Left lung (tissue), 4 donors: ENCODE measurements at regions not wholly inside any gene's neighbourhood (a gene's known extent, or its start where the extent isn't known, plus 50 kb on each side); places are given as distances from the start of the nearest gene placed in this dataset.
A peak's percentile ranks its signal among the peaks of the same experiment; 100 is the strongest.

Experiments
- ATAC-seq: fragments of 200-7000 bp; cut with Tn5 transposase; one replicate; pipeline ENCODE4 v1.9.1; 2020; ENCODE audit warnings: moderate library complexity
- DNase-seq, 4 donors: peaks; one replicate each; pipeline ENCODE4 v3.0.0-alpha.2; 2013 to 2020
- H3K27ac ChIP-seq, 2 donors: fragments of 200-600 bp; sonication (generic) in 1 of 2; one replicate each; pipeline versions ENCODE4 v1.5.0 to v1.8.0; 2020 to 2021
- H3K27me3 ChIP-seq, 2 donors: fragments of 200-600 bp; sonication (generic) in 1 of 2; one replicate each; pipeline versions ENCODE4 v1.5.0 to v1.8.0; 2020 to 2021
- H3K36me3 ChIP-seq, 2 donors: fragments of 200-600 bp; sonication (generic) in 1 of 2; one replicate each; pipeline versions ENCODE4 v1.5.0 to v1.8.0; 2020 to 2021
- H3K4me1 ChIP-seq, 2 donors: fragments of 200-600 bp; one replicate each; pipeline ENCODE4 v1.8.0; 2021
- H3K4me3 ChIP-seq, 2 donors: fragments of 200-600 bp; sonication (generic) in 1 of 2; one replicate each; pipeline versions ENCODE4 v1.5.0 to v1.8.0; 2020 to 2021; ENCODE audit warnings: mild to moderate bottlenecking in 1 of 2
- H3K9me3 ChIP-seq, 2 donors: fragments of 200-600 bp; sonication (generic) in 1 of 2; one replicate each; pipeline versions ENCODE4 v1.5.0 to v1.8.0; 2020 to 2021
- CTCF ChIP-seq, 2 donors: fragments of 200-600 bp; sonication (generic) in 1 of 2; IDR thresholded peaks; one replicate each; pipeline versions ENCODE4 v1.5.0 to v1.8.0; 2021; ENCODE audit warnings: antibody characterized with exemption in 2 of 2
- intact Hi-C, 2 donors: fragments of 100-400 bp; cut with DNase I; formaldehyde crosslinking; loops; one replicate each; pipeline versions ENCODE4 v1.11.2 to v1.14.2; 2022
- donor health status: DM: no; HTN: yes; CAD: no.
- donor health status: DM: no; HTN: no; CAD: no.

GRCh38 chr13:70408865-70409264 is 300.6 kb upstream of the KLHL1 start:
- H3K27ac ChIP-seq, result no peak overlapping the region
- no peak overlapping the region for H3K4me3 ChIP-seq
- TF ChIP-seq CTCF (IDR thresholded peaks at IDR 0.05), result no peak
- H3K9me3 ChIP-seq, result no peaks in the 10 kb centered on the region
- intact Hi-C loops, result no loop called here
- no peaks in the 10 kb centered on the region for H3K4me1 ChIP-seq
- DNase-seq (no peak), ATAC-seq (no peak)
- no peaks in the 10 kb centered on the region for H3K27me3 ChIP-seq
- H3K36me3 ChIP-seq, result no peaks in the 10 kb centered on the region

DNA sequence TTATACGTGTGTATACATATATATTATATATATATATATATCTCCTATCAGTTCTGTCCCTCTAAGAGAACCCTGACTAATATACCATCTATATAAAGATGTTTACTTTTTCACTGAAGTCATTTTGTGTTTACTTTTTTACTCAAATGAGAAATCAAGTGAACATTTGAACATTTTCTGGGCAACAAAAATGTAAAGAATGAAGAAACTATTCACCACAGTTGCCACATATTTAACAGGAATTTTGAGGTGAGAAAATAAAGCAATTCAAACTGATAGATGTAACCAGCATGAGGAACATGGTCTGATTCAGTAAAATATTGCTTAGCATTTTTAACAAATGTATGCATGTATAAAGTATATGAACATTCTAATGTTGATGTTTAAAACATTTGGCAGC is 299.2 kb upstream of the KLHL1 start:
- no peak for DNase-seq
- H3K27me3 ChIP-seq, result no peaks in the 10 kb centered on the region
- H3K4me3 ChIP-seq, result no peak overlapping the region
- intact Hi-C loops, result no loop called here
- ATAC-seq, result no peak
- no peaks in the 10 kb centered on the region for H3K9me3 ChIP-seq
- H3K4me1 ChIP-seq, result no peaks in the 10 kb centered on the region
- no peak for TF ChIP-seq CTCF (IDR thresholded peaks at IDR 0.05)
- H3K36me3 ChIP-seq, result no peaks in the 10 kb centered on the region
- no peak overlapping the region for H3K27ac ChIP-seq

GRCh38 chr13:70405266-70405665 is 297.0 kb upstream of the KLHL1 start:
- ATAC-seq (peak; percentile 67), DNase-seq (peak in 1 of 4 donors; percentile 7)
- no peak overlapping the region for H3K27ac ChIP-seq
- no peaks in the 10 kb centered on the region for H3K36me3 ChIP-seq
- no peak for TF ChIP-seq CTCF (IDR thresholded peaks at IDR 0.05)
- no peaks in the 10 kb centered on the region for H3K9me3 ChIP-seq
- no peaks in the 10 kb centered on the region for H3K27me3 ChIP-seq
- H3K4me3 ChIP-seq, result no peak overlapping the region
- no peaks in the 10 kb centered on the region for H3K4me1 ChIP-seq
- intact Hi-C loops, result no loop called here

- H3K4me3 ChIP-seq, result no peak overlapping the region
- TF ChIP-seq CTCF (IDR thresholded peaks at IDR 0.05), result no peak
- peaks cover 0 to 2% of the 10 kb centered on the region in 2 donors for H3K9me3 ChIP-seq
- no peaks in the 10 kb centered on the region for H3K4me1 ChIP-seq
- intact Hi-C loops, result no loop called here
- H3K27me3 ChIP-seq, result no peaks in the 10 kb centered on the region
- DNase-seq, result no peak
- H3K27ac ChIP-seq, result no peak overlapping the region
- H3K36me3 ChIP-seq, result no peaks in the 10 kb centered on the region
- no peak for ATAC-seq
Measured at GRCh38 chr13:70394031-70394548, 285.8 kb upstream of the KLHL1 start.

GRCh38 chr13:70391678-70392077 is 283.4 kb upstream of the KLHL1 start:
- Histone ChIP-seq H3K9me3 (no peaks in the 10 kb centered on the region), H3K27ac (no peak overlapping the region), H3K4me3 (no peak overlapping the region), H3K36me3 (no peaks in the 10 kb centered on the region), H3K27me3 (no peaks in the 10 kb centered on the region), H3K4me1 (no peaks in the 10 kb centered on the region)
- ATAC-seq (no peak), DNase-seq (peak in 1 of 4 donors; percentile 1)
- TF ChIP-seq CTCF (IDR thresholded peaks at IDR 0.05), result no peak
- intact Hi-C loops, result no loop called here
